ENCODE measurements at regions not wholly inside any gene's neighbourhood (a gene's known extent, or its start where the extent isn't known, plus 50 kb on each side); places are given as distances from the start of the nearest gene placed in this dataset.
"Not testable (repeated sequence)": the region's sequence is repeated elsewhere in the genome, so short reads cannot be mapped to it uniquely, and the experiment has no call there.

GRCh38 chr5:3175416-3175815, 420.2 kb upstream of the IRX1 start:
- no peak for DNase-seq (ENCODE audit: low read depth in 4 of 4, low spot score in 3 of 4)

- DNase-seq (ENCODE audit: low read depth in 4 of 4, low spot score in 3 of 4) = no peak
Measured at GRCh38 chr5:3167473-3167872, 416.0 kb upstream of the IRX2 start.

- no peak for DNase-seq (ENCODE audit: low read depth in 4 of 4, low spot score in 3 of 4)
Measured at GRCh38 chr5:3163626-3164025, 412.1 kb upstream of the IRX2 start.

GRCh38 chr5:3161672-3162071, 410.2 kb upstream of the IRX2 start:
- DNase-seq (ENCODE audit: low read depth in 4 of 4, low spot score in 3 of 4) = no peak

- no peak for DNase-seq (ENCODE audit: low read depth in 4 of 4, low spot score in 3 of 4)
Measured at GRCh38 chr5:3157214-3157613, 405.7 kb upstream of the IRX2 start.

- DNase-seq (ENCODE audit: low read depth in 4 of 4, low spot score in 3 of 4) = no peak
Measured at GRCh38 chr5:3155717-3156116, 404.2 kb upstream of the IRX2 start.

GRCh38 chr5:3155046-3155445, 403.6 kb upstream of the IRX2 start:
- no peak for DNase-seq (ENCODE audit: low read depth in 4 of 4, low spot score in 3 of 4)

GRCh38 chr5:3153906-3154305, 402.4 kb upstream of the IRX2 start:
- no peak for DNase-seq (ENCODE audit: low read depth in 4 of 4, low spot score in 3 of 4)

- DNase-seq (ENCODE audit: low read depth in 4 of 4, low spot score in 3 of 4) = no peak
Measured at GRCh38 chr5:3153226-3153858, 401.9 kb upstream of the IRX2 start.

GRCh38 chr5:3149899-3150298, 398.4 kb upstream of the IRX2 start:
- DNase-seq (ENCODE audit: low read depth in 4 of 4, low spot score in 3 of 4) = no peak

- not testable (repeated sequence) for DNase-seq (ENCODE audit: low read depth in 4 of 4, low spot score in 3 of 4)
Measured at GRCh38 chr5:3147405-3147804, 395.9 kb upstream of the IRX2 start.

- no peak for DNase-seq (ENCODE audit: low read depth in 4 of 4, low spot score in 3 of 4)
Measured at GRCh38 chr5:3145641-3146040, 394.2 kb upstream of the IRX2 start.

- DNase-seq (ENCODE audit: low read depth in 4 of 4, low spot score in 3 of 4) = no peak
Measured at GRCh38 chr5:3143382-3143781, 391.9 kb upstream of the IRX2 start.

GRCh38 chr5:3142261-3143027, 391.0 kb upstream of the IRX2 start:
- DNase-seq (ENCODE audit: low read depth in 4 of 4, low spot score in 3 of 4) = no peak

- no peak for DNase-seq (ENCODE audit: low read depth in 4 of 4, low spot score in 3 of 4)
Measured at GRCh38 chr5:3140117-3140516, 388.6 kb upstream of the IRX2 start.

- no peak for DNase-seq (ENCODE audit: low read depth in 4 of 4, low spot score in 3 of 4)
Measured at GRCh38 chr5:3139499-3139931, 388.0 kb upstream of the IRX2 start.

GRCh38 chr5:3131161-3131560, 379.7 kb upstream of the IRX2 start:
- DNase-seq (ENCODE audit: low read depth in 4 of 4, low spot score in 3 of 4) = no peak

- DNase-seq (ENCODE audit: low read depth in 4 of 4, low spot score in 3 of 4) = no peak
Measured at GRCh38 chr5:3129252-3129651, 377.8 kb upstream of the IRX2 start.

- DNase-seq (ENCODE audit: low read depth in 4 of 4, low spot score in 3 of 4) = no peak
Measured at GRCh38 chr5:3127423-3127911, 376.0 kb upstream of the IRX2 start.

GRCh38 chr5:3126639-3127038, 375.2 kb upstream of the IRX2 start:
- no peak for DNase-seq (ENCODE audit: low read depth in 4 of 4, low spot score in 3 of 4)

GRCh38 chr5:3124410-3124809, 372.9 kb upstream of the IRX2 start:
- no peak for DNase-seq (ENCODE audit: low read depth in 4 of 4, low spot score in 3 of 4)

- no peak for DNase-seq (ENCODE audit: low read depth in 4 of 4, low spot score in 3 of 4)
Measured at GRCh38 chr5:3123763-3124157, 372.3 kb upstream of the IRX2 start.
